ENCODE measurements at regions not wholly inside any gene's neighbourhood (a gene's known extent, or its start where the extent isn't known, plus 50 kb on each side); places are given as distances from the start of the nearest gene placed in this dataset.

- DNase-seq = no peak
Observed at GRCh38 chr10:8726084-8726778, 671.7 kb downstream of the GATA3 start.

DNA sequence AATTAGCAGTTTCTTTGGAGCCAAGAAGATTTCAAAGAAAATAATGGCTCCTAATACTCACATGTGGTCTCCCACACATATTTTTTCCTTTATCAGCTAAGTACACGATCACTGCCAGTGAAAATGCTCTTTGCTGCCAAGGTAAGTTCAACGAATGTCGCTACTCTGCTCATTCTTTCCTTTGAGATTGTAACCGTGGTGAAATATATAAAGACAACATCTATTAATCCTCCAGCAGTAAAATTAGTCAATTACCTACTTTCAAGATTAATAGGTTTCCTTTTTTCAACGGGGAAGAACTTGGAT, 672.2 kb downstream of the GATA3 start:
- no peak for DNase-seq

DNA sequence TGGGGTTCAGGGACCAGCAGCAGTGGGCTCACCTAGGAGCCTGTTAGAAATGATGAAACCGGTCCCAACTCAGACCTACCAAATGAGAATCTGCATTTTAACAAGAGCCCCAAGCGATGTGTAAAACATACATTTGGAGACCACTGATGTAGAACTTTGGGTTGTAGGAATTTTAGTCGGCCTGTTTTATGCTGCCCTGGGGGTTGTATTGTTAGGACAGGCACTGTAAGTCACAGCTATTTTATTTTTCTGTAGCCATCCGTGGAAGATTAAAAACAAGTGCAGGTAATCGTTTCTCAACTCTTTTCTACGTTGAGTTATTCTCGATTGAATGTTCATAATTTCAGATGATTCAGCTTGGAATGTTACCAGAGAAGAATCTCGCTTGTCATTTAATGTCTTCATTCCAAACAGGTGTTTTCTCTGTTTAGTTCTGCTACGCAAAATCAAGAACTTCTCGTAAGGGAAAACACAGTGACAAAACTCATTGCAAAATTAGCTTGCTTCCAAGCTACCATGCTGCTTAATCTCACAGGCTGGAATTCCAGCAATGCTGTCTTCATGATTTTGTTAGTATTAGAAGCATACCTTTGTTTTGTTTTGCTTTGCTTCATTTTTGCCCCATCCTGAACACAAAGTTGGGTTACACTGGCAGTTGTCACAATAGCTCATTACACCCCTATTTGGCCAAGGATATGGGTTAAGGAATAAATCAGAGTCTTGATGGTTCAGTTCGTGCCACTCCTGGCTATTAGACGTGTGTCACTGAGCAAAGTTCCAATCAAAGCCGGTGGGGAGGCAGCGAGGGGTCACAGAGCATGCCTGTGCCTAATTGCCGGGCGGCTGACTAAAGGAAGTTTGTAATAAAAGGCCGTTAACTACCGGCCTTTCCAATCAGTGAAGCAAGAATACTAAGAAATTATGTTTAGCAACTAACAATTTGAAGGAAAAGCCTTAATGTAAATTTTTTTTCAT, 676.9 kb downstream of the GATA3 start:
- no peak for DNase-seq

GRCh38 chr10:8738987-8739386, 684.5 kb downstream of the GATA3 start:
- DNase-seq = no peak

- DNase-seq = no peak
Observed at GRCh38 chr10:8752146-8752843, 697.8 kb downstream of the GATA3 start.

- no peak for DNase-seq
Observed at GRCh38 chr10:8758029-8758428, 703.5 kb downstream of the GATA3 start.

- DNase-seq = no peak
Observed at GRCh38 chr10:8766899-8767298, 712.4 kb downstream of the GATA3 start.

DNA sequence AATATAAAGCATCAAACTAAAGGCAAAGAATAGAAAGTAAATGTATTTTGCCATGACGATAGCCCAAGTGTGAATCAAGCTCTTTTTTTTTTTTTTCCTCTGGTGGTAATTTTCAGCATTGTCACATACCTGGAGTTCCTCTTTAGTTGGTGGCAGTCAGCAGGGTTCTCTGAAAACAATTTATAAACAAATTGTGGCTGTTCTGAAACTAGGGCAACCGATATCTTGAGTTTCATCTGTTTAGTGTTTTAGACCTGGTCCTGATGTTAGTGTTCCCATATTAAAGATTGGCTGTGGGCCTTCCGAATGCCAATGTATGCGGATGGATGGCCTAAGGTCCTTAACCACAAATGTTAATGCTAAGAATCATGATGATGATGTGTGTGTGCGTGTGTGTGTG, 713.1 kb downstream of the GATA3 start:
- no peak for DNase-seq

DNA sequence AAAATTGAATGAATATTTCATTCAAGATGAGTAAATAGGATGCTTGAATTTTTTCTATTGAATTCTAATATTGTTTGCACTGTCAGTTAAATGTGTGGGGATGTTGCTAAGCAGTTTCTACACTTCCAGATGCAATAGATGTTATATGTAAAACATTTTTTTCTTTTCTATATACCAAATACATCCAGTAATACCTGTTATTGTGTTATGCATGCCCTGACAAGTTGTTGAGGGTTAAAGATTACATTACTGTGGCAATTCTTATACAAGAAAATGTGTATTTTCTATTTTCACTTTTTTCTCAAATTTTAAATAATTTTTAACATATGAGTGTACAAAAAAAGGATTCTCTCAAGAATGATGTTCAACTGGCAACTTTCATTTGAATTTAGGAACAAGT, 713.9 kb downstream of the GATA3 start:
- DNase-seq = no peak

- no peak for DNase-seq
Observed at GRCh38 chr10:8768852-8769251, 714.4 kb downstream of the GATA3 start.

GRCh38 chr10:8776926-8777622, 722.6 kb downstream of the GATA3 start:
- no peak for DNase-seq

DNA sequence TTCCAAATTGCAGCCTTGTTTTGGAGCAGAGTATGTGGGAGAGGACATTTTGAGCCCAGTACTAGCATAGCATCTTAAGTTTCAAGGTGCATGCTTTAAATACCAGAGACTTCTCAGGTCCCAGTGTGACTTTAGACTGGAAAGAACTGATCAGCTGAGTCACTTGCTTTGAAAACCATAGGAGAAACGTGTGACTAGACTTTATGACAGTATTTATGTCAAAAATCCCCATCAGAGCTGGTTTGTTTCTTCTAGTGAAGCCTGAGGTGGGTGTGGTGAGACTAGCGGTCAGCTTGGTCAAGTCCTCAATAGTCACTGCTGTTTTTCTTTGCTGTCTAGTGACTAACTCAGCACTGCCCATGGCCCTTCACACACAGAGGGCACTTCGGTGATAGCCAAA, 724.2 kb downstream of the GATA3 start:
- DNase-seq = no peak

DNA sequence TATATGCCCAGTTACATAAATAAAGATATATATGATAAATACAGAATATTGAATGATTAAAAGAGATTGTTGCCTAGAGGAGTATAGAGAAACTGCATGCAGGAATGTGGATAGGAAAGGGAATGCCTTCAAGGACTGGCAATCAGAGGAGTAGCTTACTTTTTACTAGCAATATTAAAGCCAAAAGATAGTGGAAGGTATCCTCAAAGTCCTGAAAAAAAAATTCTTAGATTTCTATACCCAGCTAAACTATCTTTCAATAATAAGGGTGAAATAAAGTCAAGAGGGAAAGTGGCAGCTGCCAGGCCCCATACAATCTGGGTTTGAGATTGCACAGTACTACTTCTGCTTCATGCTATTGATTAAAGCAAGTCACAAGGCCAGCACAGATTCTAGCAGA, 733.2 kb downstream of the GATA3 start:
- DNase-seq = no peak

GRCh38 chr10:8790390-8790789, 735.9 kb downstream of the GATA3 start:
- no peak for DNase-seq

GRCh38 chr10:8794860-8795259, 740.4 kb downstream of the GATA3 start:
- no peak for DNase-seq

GRCh38 chr10:8800426-8800825, 745.9 kb downstream of the GATA3 start:
- DNase-seq = no peak

DNA sequence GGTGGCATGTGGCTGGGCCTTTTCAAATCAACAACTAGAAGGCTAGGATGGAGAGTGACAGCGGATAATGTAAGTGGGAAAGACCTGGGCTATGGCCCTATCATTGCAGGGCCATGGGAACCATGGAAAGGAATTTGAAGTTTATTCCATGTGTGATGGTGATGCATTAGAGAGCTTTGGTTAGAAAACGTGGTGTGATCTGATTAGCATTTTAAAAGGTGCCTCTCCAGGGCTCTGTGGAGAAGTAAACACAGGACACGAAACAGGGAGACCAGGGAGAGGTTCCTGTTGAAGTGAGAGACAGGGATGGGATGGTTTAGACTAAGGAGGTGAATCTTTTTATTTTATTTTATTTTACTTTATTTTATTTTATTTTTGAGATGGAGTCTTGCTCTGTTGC, 749.5 kb downstream of the GATA3 start:
- no peak for DNase-seq

DNA sequence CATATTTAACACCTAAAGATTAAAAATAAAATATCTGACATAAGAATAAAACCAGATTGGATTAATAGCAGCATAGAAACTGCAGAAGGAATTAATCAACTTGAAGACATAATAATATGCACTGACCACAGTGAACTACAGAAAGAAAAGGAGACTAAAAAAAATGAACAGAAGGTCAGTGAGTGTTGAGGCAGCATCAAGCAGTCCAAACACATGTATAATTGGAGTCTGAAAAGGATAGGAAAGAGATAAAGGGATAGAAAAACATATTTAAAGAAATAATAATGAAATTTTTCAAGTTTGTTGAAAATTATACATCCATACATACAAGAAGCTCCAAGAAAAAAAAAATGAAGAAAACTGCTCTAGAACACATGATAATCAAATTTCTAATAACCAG, 756.2 kb downstream of the GATA3 start:
- no peak for DNase-seq

DNA sequence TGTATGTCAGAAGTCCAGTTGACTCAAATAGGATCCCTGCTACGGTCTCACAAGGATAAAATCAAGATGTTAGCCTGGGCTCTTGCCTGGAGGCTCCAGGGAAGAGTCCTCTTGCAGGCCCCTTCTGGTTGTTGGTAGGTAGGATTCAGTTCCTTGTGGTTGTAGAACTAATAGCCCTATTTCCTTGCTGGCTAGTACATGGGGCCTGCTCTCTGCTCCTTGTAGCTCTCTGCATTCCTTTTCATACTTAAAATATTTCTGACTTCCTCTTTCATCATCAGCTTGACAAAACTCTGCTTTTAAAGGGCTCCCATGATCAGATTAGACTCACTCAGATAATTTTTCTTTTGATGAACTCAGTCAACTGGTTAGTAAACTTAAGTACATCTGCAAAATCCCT, 756.7 kb downstream of the GATA3 start:
- DNase-seq = no peak

- DNase-seq = no peak
Observed at GRCh38 chr10:8815969-8816368, 761.5 kb downstream of the GATA3 start.

- DNase-seq = no peak
Observed at GRCh38 chr10:8817299-8817698, 762.8 kb downstream of the GATA3 start.

GRCh38 chr10:8825611-8826010, 771.1 kb downstream of the GATA3 start:
- DNase-seq = no peak

GRCh38 chr10:8829592-8829991, 775.1 kb downstream of the GATA3 start:
- DNase-seq = no peak
